ENCODE measurements at regions not wholly inside any gene's neighbourhood (a gene's known extent, or its start where the extent isn't known, plus 50 kb on each side); places are given as distances from the start of the nearest gene placed in this dataset.
A peak's percentile ranks its signal among the peaks of the same experiment; 100 is the strongest.

GRCh38 chr17:72299592-72299991 lies 178.8 kb downstream of the SOX9 start:
- DNase-seq (ENCODE audit: low spot score): no peak

GRCh38 chr17:72301887-72302286 lies 181.1 kb downstream of the SOX9 start:
- no peak for DNase-seq (ENCODE audit: low spot score)

GRCh38 chr17:72302735-72303134 lies 181.9 kb downstream of the SOX9 start:
- no peak for DNase-seq (ENCODE audit: low spot score)

- no peak for DNase-seq (ENCODE audit: low spot score)
Measured at GRCh38 chr17:72303787-72304733, 183.2 kb downstream of the SOX9 start.

- DNase-seq (ENCODE audit: low spot score): no peak
Measured at GRCh38 chr17:72304859-72305258, 184.0 kb downstream of the SOX9 start.

- no peak for DNase-seq (ENCODE audit: low spot score)
Measured at GRCh38 chr17:72305472-72305871, 184.7 kb downstream of the SOX9 start.

GRCh38 chr17:72306037-72306436 lies 185.2 kb downstream of the SOX9 start:
- no peak for DNase-seq (ENCODE audit: low spot score)

- no peak for DNase-seq (ENCODE audit: low spot score)
Measured at GRCh38 chr17:72307836-72308235, 187.0 kb downstream of the SOX9 start.

GRCh38 chr17:72308744-72309385 lies 188.0 kb downstream of the SOX9 start:
- DNase-seq (ENCODE audit: low spot score): no peak

GRCh38 chr17:72311004-72311403 lies 190.2 kb downstream of the SOX9 start:
- no peak for DNase-seq (ENCODE audit: low spot score)

- DNase-seq (ENCODE audit: low spot score): no peak
Measured at GRCh38 chr17:72315122-72315913, 194.5 kb downstream of the SOX9 start.

- no peak for DNase-seq (ENCODE audit: low spot score)
Measured at GRCh38 chr17:72318131-72318530, 197.3 kb downstream of the SOX9 start.

- DNase-seq (ENCODE audit: low spot score): no peak
Measured at GRCh38 chr17:72321896-72322295, 201.1 kb downstream of the SOX9 start.

- DNase-seq (ENCODE audit: low spot score): no peak
Measured at GRCh38 chr17:72332367-72332766, 211.5 kb downstream of the SOX9 start.

- no peak for DNase-seq (ENCODE audit: low spot score)
Measured at GRCh38 chr17:72333570-72333969, 212.8 kb downstream of the SOX9 start.

- DNase-seq (ENCODE audit: low spot score): no peak
Measured at GRCh38 chr17:72334205-72334604, 213.4 kb downstream of the SOX9 start.

- peak; percentile 35 for DNase-seq (ENCODE audit: low spot score)
Measured at GRCh38 chr17:72336026-72336803, 215.4 kb downstream of the SOX9 start.

- peak; percentile 67 for DNase-seq (ENCODE audit: low spot score)
Measured at GRCh38 chr17:72336804-72337070, 215.9 kb downstream of the SOX9 start.

- peak; percentile 77 for DNase-seq (ENCODE audit: low spot score)
Measured at GRCh38 chr17:72338304-72338703, 217.5 kb downstream of the SOX9 start.

- DNase-seq (ENCODE audit: low spot score): peak; percentile 65
Measured at GRCh38 chr17:72338847-72339790, 218.3 kb downstream of the SOX9 start.
